ENCODE measurements at regions not wholly inside any gene's neighbourhood (a gene's known extent, or its start where the extent isn't known, plus 50 kb on each side); places are given as distances from the start of the nearest gene placed in this dataset.
A peak's percentile ranks its signal among the peaks of the same experiment; 100 is the strongest.
"Not testable (repeated sequence)": the region's sequence is repeated elsewhere in the genome, so short reads cannot be mapped to it uniquely, and the experiment has no call there.

- DNase-seq (ENCODE audit: insufficient read length): no peak
- TF ChIP-seq TAF1 (IDR thresholded peaks at IDR 0.05; ENCODE audit: borderline replicate concordance, low read depth, low read length): no peak
- TF ChIP-seq POLR2A (IDR thresholded peaks at IDR 0.05; ENCODE audit: low read depth, low read length): no peak
- no peak for TF ChIP-seq POLR2AphosphoS5 (IDR thresholded peaks at IDR 0.05; ENCODE audit: low read depth, low read length)
- FAIRE-seq: no peak
Observed at GRCh38 chr11:10990637-10991193, 132.9 kb upstream of the ZBED5 start.

GRCh38 chr11:10990160-10990559 lies 132.3 kb upstream of the ZBED5 start:
- FAIRE-seq: no peak
- TF ChIP-seq POLR2A (IDR thresholded peaks at IDR 0.05; ENCODE audit: low read depth, low read length) (no peak), TAF1 (IDR thresholded peaks at IDR 0.05; ENCODE audit: borderline replicate concordance, low read depth, low read length) (no peak), POLR2AphosphoS5 (IDR thresholded peaks at IDR 0.05; ENCODE audit: low read depth, low read length) (no peak)
- no peak for DNase-seq (ENCODE audit: insufficient read length)

- FAIRE-seq (no peak), DNase-seq (ENCODE audit: insufficient read length) (no peak)
- no peak for TF ChIP-seq POLR2A (IDR thresholded peaks at IDR 0.05; ENCODE audit: low read depth, low read length)
- no peak for TF ChIP-seq TAF1 (IDR thresholded peaks at IDR 0.05; ENCODE audit: borderline replicate concordance, low read depth, low read length)
- no peak for TF ChIP-seq POLR2AphosphoS5 (IDR thresholded peaks at IDR 0.05; ENCODE audit: low read depth, low read length)
Observed at GRCh38 chr11:10986006-10986405, 128.2 kb upstream of the ZBED5 start.

GRCh38 chr11:10984742-10985141 lies 126.9 kb upstream of the ZBED5 start:
- TF ChIP-seq POLR2A (IDR thresholded peaks at IDR 0.05; ENCODE audit: low read depth, low read length): no peak
- TF ChIP-seq TAF1 (IDR thresholded peaks at IDR 0.05; ENCODE audit: borderline replicate concordance, low read depth, low read length): no peak
- TF ChIP-seq POLR2AphosphoS5 (IDR thresholded peaks at IDR 0.05; ENCODE audit: low read depth, low read length): no peak
- DNase-seq (ENCODE audit: insufficient read length) (no peak), FAIRE-seq (no peak)

GRCh38 chr11:10984250-10984649 lies 126.4 kb upstream of the ZBED5 start:
- DNase-seq (ENCODE audit: insufficient read length) (no peak), FAIRE-seq (no peak)
- no peak for TF ChIP-seq TAF1 (IDR thresholded peaks at IDR 0.05; ENCODE audit: borderline replicate concordance, low read depth, low read length)
- no peak for TF ChIP-seq POLR2A (IDR thresholded peaks at IDR 0.05; ENCODE audit: low read depth, low read length)
- TF ChIP-seq POLR2AphosphoS5 (IDR thresholded peaks at IDR 0.05; ENCODE audit: low read depth, low read length): no peak

GRCh38 chr11:10982704-10983510 lies 125.1 kb upstream of the ZBED5 start:
- TF ChIP-seq POLR2AphosphoS5 (IDR thresholded peaks at IDR 0.05; ENCODE audit: low read depth, low read length) (no peak), POLR2A (IDR thresholded peaks at IDR 0.05; ENCODE audit: low read depth, low read length) (no peak), TAF1 (IDR thresholded peaks at IDR 0.05; ENCODE audit: borderline replicate concordance, low read depth, low read length) (no peak)
- FAIRE-seq: no peak
- DNase-seq (ENCODE audit: insufficient read length): no peak

- FAIRE-seq (no peak), DNase-seq (ENCODE audit: insufficient read length) (no peak)
- no peak for TF ChIP-seq POLR2AphosphoS5 (IDR thresholded peaks at IDR 0.05; ENCODE audit: low read depth, low read length)
- no peak for TF ChIP-seq TAF1 (IDR thresholded peaks at IDR 0.05; ENCODE audit: borderline replicate concordance, low read depth, low read length)
- no peak for TF ChIP-seq POLR2A (IDR thresholded peaks at IDR 0.05; ENCODE audit: low read depth, low read length)
Observed at GRCh38 chr11:10979529-10979928, 121.7 kb upstream of the ZBED5 start.

- peak; percentile 27 for FAIRE-seq
- TF ChIP-seq POLR2A (IDR thresholded peaks at IDR 0.05; ENCODE audit: low read depth, low read length) (no peak), TAF1 (IDR thresholded peaks at IDR 0.05; ENCODE audit: borderline replicate concordance, low read depth, low read length) (no peak), POLR2AphosphoS5 (IDR thresholded peaks at IDR 0.05; ENCODE audit: low read depth, low read length) (no peak)
- no peak for DNase-seq (ENCODE audit: insufficient read length)
Observed at GRCh38 chr11:10978198-10978597, 120.3 kb upstream of the ZBED5 start.

- no peak for DNase-seq (ENCODE audit: insufficient read length)
Observed at GRCh38 chr11:10975287-10975721, 117.5 kb upstream of the ZBED5 start.

GRCh38 chr11:10973416-10973815 lies 115.6 kb upstream of the ZBED5 start:
- DNase-seq (ENCODE audit: insufficient read length): no peak
- no peak for TF ChIP-seq POLR2AphosphoS5 (IDR thresholded peaks at IDR 0.05; ENCODE audit: low read depth, low read length)
- no peak for TF ChIP-seq TAF1 (IDR thresholded peaks at IDR 0.05; ENCODE audit: borderline replicate concordance, low read depth, low read length)
- no peak for TF ChIP-seq POLR2A (IDR thresholded peaks at IDR 0.05; ENCODE audit: low read depth, low read length)
- FAIRE-seq: no peak

More at GRCh38 chr11:10975287-10975721, 117.5 kb upstream of the ZBED5 start:
- no peak for TF ChIP-seq TAF1 (IDR thresholded peaks at IDR 0.05; ENCODE audit: borderline replicate concordance, low read depth, low read length)
- TF ChIP-seq POLR2AphosphoS5 (IDR thresholded peaks at IDR 0.05; ENCODE audit: low read depth, low read length): no peak
- TF ChIP-seq POLR2A (IDR thresholded peaks at IDR 0.05; ENCODE audit: low read depth, low read length): no peak
- no peak for FAIRE-seq

GRCh38 chr11:10970926-10971325 lies 113.1 kb upstream of the ZBED5 start:
- DNase-seq (ENCODE audit: insufficient read length) (no peak), FAIRE-seq (no peak)
- TF ChIP-seq POLR2AphosphoS5 (IDR thresholded peaks at IDR 0.05; ENCODE audit: low read depth, low read length) (no peak), TAF1 (IDR thresholded peaks at IDR 0.05; ENCODE audit: borderline replicate concordance, low read depth, low read length) (no peak), POLR2A (IDR thresholded peaks at IDR 0.05; ENCODE audit: low read depth, low read length) (no peak)

- TF ChIP-seq POLR2AphosphoS5 (IDR thresholded peaks at IDR 0.05; ENCODE audit: low read depth, low read length) (no peak), TAF1 (IDR thresholded peaks at IDR 0.05; ENCODE audit: borderline replicate concordance, low read depth, low read length) (no peak), POLR2A (IDR thresholded peaks at IDR 0.05; ENCODE audit: low read depth, low read length) (no peak)
- peak; percentile 63 for FAIRE-seq
- DNase-seq (ENCODE audit: insufficient read length): no peak
Observed at GRCh38 chr11:10969387-10969786, 111.5 kb upstream of the ZBED5 start.

- not testable (repeated sequence) for FAIRE-seq; DNase-seq (ENCODE audit: insufficient read length)
Observed at GRCh38 chr11:10956884-10957283, 99.0 kb upstream of the ZBED5 start.
